ENCODE measurements at regions not wholly inside any gene's neighbourhood (a gene's known extent, or its start where the extent isn't known, plus 50 kb on each side); places are given as distances from the start of the nearest gene placed in this dataset.
A peak's percentile ranks its signal among the peaks of the same experiment; 100 is the strongest.
"Not testable (repeated sequence)": the region's sequence is repeated elsewhere in the genome, so short reads cannot be mapped to it uniquely, and the experiment has no call there.

DNA sequence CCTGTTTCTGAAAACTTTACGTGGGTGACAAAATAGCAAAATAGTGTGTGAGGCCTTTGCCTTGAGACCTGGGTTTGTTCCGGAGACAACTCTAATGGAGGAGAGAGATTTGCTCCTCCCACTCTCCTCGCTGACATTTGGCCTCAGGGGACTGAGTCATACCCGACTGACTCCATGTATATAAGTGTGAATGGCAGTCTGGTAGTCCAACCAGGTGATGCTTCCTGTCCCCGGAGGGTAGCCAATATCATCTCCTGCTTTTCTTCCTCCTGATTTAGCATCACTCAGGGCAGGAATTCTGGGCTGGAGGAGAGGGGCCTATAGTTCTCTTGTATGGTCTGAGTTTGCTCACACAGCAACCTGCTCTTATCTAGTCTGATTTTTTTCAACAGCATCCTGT is 76.0 kb downstream of the NPIPB5 start:
- H3K4me1 ChIP-seq (ENCODE audit: control insufficient read depth in 2 of 2, insufficient read depth in 2 of 2, low read length in 2 of 2); H3K36me3 ChIP-seq (ENCODE audit: control insufficient read depth in 2 of 3, insufficient read depth in 3 of 3, low read length in 3 of 3); DNase-seq; H3K27ac ChIP-seq (ENCODE audit: low read depth, low read length); H3K4me3 ChIP-seq (ENCODE audit: low read length); H3K9me3 Mint-ChIP-seq; H3K27ac Mint-ChIP-seq; POLR2A ChIA-PET; H3K4me3 Mint-ChIP-seq; ATAC-seq; H3K27me3 Mint-ChIP-seq; H3K4me1 Mint-ChIP-seq; H3K27me3 ChIP-seq (ENCODE audit: control insufficient read depth in 2 of 2, insufficient read depth in 2 of 2, low read length in 2 of 2); CTCF ChIA-PET; H3K36me3 Mint-ChIP-seq; H3K9me3 ChIP-seq (ENCODE audit: control insufficient read depth in 2 of 3, low read length in 3 of 3); intact Hi-C loops (cut with micrococcal nuclease): not testable (repeated sequence)

DNA sequence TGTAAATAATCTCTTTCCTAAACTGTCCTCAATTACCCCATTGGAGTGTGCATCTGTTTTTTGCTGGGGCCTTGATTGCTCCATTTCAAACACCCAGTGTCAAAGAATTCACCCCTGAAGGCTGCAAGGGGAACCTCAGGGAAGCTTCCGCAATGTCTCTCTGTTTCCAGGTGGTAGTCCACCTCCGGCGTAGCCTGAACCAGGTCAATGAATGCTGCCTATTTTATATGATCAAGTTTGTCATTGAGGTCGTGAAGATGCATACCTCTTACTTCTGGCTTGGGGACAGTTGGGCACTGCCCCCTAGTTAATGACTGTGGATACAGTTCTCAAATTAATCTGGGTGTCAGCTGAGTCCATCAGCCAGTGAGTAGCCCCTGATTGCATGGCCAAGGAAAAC is 79.1 kb downstream of the NPIPB5 start:
- H3K4me3 ChIP-seq (ENCODE audit: low read length); H3K27me3 ChIP-seq (ENCODE audit: control insufficient read depth in 2 of 2, insufficient read depth in 2 of 2, low read length in 2 of 2); ATAC-seq; DNase-seq; H3K9me3 ChIP-seq (ENCODE audit: control insufficient read depth in 2 of 3, low read length in 3 of 3); H3K4me3 Mint-ChIP-seq; H3K27ac ChIP-seq (ENCODE audit: low read depth, low read length); CTCF ChIA-PET; H3K36me3 Mint-ChIP-seq; POLR2A ChIA-PET; H3K27ac Mint-ChIP-seq; H3K4me1 Mint-ChIP-seq; H3K27me3 Mint-ChIP-seq; intact Hi-C loops (cut with micrococcal nuclease); H3K4me1 ChIP-seq (ENCODE audit: control insufficient read depth in 2 of 2, insufficient read depth in 2 of 2, low read length in 2 of 2); H3K9me3 Mint-ChIP-seq; H3K36me3 ChIP-seq (ENCODE audit: control insufficient read depth in 2 of 3, insufficient read depth in 3 of 3, low read length in 3 of 3): not testable (repeated sequence)

DNA sequence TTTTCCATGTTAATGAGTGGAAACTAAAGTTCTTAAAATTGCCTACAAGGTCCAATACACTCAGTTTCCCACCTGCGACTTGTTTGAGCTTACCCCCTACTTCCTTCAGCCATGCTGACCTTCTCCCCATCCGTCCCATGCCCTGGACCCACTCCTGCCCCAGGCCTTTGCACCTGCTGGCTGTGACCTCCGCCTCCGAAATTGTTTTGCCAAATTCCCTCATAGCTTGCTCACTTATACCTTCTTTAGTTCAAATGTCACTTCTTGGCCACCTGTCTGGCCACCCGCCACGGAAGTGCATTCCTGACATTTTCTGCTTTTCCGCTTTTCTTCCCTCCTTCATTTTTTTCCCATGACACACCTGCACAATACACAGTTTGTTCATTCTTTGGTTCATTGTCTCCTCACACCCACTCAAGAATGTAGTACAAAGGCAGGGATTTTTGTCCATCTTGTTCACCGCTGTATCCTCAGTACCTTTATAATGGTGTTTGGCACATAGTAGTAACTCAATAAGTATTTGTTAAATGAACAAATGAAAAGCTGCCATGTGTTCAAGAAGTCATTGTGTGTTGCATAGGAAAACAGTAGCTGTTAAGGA is 85.9 kb downstream of the NPIPB5 start:
- H3K27ac Mint-ChIP-seq; H3K9me3 Mint-ChIP-seq; H3K4me3 Mint-ChIP-seq; H3K4me1 ChIP-seq (ENCODE audit: control insufficient read depth in 2 of 2, insufficient read depth in 2 of 2, low read length in 2 of 2); H3K9me3 ChIP-seq (ENCODE audit: control insufficient read depth in 2 of 3, low read length in 3 of 3); DNase-seq; H3K27ac ChIP-seq (ENCODE audit: low read depth, low read length); H3K27me3 Mint-ChIP-seq; H3K4me1 Mint-ChIP-seq; ATAC-seq; H3K27me3 ChIP-seq (ENCODE audit: control insufficient read depth in 2 of 2, insufficient read depth in 2 of 2, low read length in 2 of 2); H3K36me3 ChIP-seq (ENCODE audit: control insufficient read depth in 2 of 3, insufficient read depth in 3 of 3, low read length in 3 of 3); H3K36me3 Mint-ChIP-seq; POLR2A ChIA-PET; CTCF ChIA-PET; H3K4me3 ChIP-seq (ENCODE audit: low read length); intact Hi-C loops (cut with micrococcal nuclease): not testable (repeated sequence)

DNA sequence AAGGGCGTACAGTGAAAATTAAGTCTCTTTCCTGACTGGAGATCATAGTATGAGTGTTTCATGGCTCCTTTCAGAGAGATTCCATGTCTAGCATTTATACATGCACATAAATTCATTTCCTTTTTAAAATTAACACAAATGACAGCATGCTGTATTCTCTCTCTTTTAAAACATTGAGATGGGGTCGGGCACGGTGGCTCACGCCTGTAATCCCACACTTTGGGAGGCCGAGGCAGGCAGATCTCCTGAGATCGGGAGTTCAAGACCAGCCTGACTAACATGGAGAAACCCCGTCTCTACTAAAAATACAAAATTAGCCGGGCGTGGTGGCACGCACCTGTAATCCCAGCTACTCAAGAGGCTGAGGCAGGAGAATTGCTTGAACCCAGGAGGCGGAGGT is 93.1 kb downstream of the NPIPB5 start:
- H3K9me3 ChIP-seq (ENCODE audit: control insufficient read depth in 2 of 3, low read length in 3 of 3); DNase-seq; H3K36me3 ChIP-seq (ENCODE audit: control insufficient read depth in 2 of 3, insufficient read depth in 3 of 3, low read length in 3 of 3); H3K4me1 Mint-ChIP-seq; ATAC-seq; POLR2A ChIA-PET; CTCF ChIA-PET; H3K4me3 ChIP-seq (ENCODE audit: low read length); H3K4me1 ChIP-seq (ENCODE audit: control insufficient read depth in 2 of 2, insufficient read depth in 2 of 2, low read length in 2 of 2); H3K27me3 Mint-ChIP-seq; H3K27me3 ChIP-seq (ENCODE audit: control insufficient read depth in 2 of 2, insufficient read depth in 2 of 2, low read length in 2 of 2); H3K27ac ChIP-seq (ENCODE audit: low read depth, low read length); H3K4me3 Mint-ChIP-seq; H3K27ac Mint-ChIP-seq; H3K36me3 Mint-ChIP-seq; intact Hi-C loops (cut with micrococcal nuclease); H3K9me3 Mint-ChIP-seq: not testable (repeated sequence)

DNA sequence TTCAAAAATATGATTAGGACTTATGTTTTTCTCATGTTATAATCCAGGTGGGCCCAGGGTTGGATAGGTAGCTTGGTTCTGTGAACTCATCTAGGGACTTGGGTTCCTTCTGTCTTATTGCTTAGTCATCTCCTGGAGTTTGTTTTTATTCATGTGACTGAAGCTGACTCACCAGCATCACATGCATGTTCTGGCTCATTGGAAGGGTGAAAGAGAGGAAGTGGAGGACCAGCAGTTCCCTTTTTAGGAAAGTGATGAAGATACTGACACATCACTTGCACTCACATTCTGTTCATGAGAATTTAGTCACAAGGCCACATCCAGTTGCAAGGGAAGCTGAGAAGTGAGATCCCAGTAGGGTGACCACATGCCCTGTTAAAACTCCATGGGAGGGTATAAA is 95.9 kb downstream of the NPIPB5 start:
- H3K4me1 Mint-ChIP-seq; H3K9me3 Mint-ChIP-seq; DNase-seq; CTCF ChIA-PET; H3K27ac Mint-ChIP-seq; H3K27me3 ChIP-seq (ENCODE audit: control insufficient read depth in 2 of 2, insufficient read depth in 2 of 2, low read length in 2 of 2); intact Hi-C loops (cut with micrococcal nuclease); H3K9me3 ChIP-seq (ENCODE audit: control insufficient read depth in 2 of 3, low read length in 3 of 3); H3K4me3 Mint-ChIP-seq; H3K4me3 ChIP-seq (ENCODE audit: low read length); H3K27ac ChIP-seq (ENCODE audit: low read depth, low read length); H3K4me1 ChIP-seq (ENCODE audit: control insufficient read depth in 2 of 2, insufficient read depth in 2 of 2, low read length in 2 of 2); H3K36me3 ChIP-seq (ENCODE audit: control insufficient read depth in 2 of 3, insufficient read depth in 3 of 3, low read length in 3 of 3); POLR2A ChIA-PET; H3K27me3 Mint-ChIP-seq; H3K36me3 Mint-ChIP-seq: not testable (repeated sequence)
- peak; percentile 84 for ATAC-seq

DNA sequence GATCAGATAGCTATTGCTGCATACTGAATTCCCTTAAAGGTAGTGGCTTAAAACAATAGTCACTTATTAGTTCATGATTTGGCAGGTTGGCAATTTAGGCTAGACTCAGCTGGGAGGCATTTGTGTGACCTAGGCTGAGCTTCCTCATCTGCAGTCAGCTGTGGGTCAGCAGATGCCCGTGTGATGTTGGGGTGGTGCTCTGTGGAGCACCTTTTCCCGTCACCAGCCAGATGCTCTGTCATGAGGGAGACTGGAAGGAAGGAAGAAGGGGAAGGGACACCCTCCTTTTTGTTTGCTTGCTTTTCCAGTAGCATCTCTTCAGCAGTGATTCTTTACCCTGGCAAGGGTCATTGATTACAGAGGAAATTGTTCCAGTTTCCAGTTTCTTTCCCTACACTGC is 99.1 kb downstream of the NPIPB5 start:
- H3K9me3 Mint-ChIP-seq; H3K9me3 ChIP-seq (ENCODE audit: control insufficient read depth in 2 of 3, low read length in 3 of 3); H3K4me1 Mint-ChIP-seq; CTCF ChIA-PET; intact Hi-C loops (cut with micrococcal nuclease); H3K4me1 ChIP-seq (ENCODE audit: control insufficient read depth in 2 of 2, insufficient read depth in 2 of 2, low read length in 2 of 2); H3K36me3 Mint-ChIP-seq; H3K36me3 ChIP-seq (ENCODE audit: control insufficient read depth in 2 of 3, insufficient read depth in 3 of 3, low read length in 3 of 3); H3K27ac ChIP-seq (ENCODE audit: low read depth, low read length); H3K4me3 ChIP-seq (ENCODE audit: low read length); H3K27me3 ChIP-seq (ENCODE audit: control insufficient read depth in 2 of 2, insufficient read depth in 2 of 2, low read length in 2 of 2); H3K27ac Mint-ChIP-seq; H3K4me3 Mint-ChIP-seq; DNase-seq; POLR2A ChIA-PET: not testable (repeated sequence)
- peaks cover 0 to 14% (median 5%) of the 10 kb centered on the region in 5 donors for H3K27me3 Mint-ChIP-seq
- ATAC-seq = peak; percentile 36

DNA sequence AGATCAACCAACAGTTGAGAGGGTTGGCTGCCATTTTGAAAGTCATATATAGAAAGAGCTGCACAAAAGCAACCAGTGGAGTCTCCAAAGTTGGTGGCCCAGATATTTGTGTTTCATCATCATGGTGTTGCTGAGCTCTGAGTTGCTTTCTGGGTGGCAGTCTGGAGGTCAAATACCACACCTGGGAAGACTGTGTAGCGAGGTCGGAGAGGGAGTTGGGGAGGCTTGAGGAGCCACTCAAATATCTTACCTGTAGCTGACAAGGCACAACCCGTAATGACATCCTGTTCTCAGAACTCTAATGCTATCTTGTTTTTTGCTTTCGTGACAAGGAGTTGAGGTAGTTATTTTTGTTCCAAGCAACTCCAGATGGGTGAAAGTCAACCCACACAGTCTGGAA is 100.4 kb downstream of the NPIPB5 start:
- ATAC-seq; intact Hi-C loops (cut with micrococcal nuclease); H3K9me3 ChIP-seq (ENCODE audit: control insufficient read depth in 2 of 3, low read length in 3 of 3); H3K36me3 ChIP-seq (ENCODE audit: control insufficient read depth in 2 of 3, insufficient read depth in 3 of 3, low read length in 3 of 3); H3K27ac Mint-ChIP-seq; H3K36me3 Mint-ChIP-seq; CTCF ChIA-PET; DNase-seq; H3K4me1 ChIP-seq (ENCODE audit: control insufficient read depth in 2 of 2, insufficient read depth in 2 of 2, low read length in 2 of 2); H3K4me3 Mint-ChIP-seq; H3K27ac ChIP-seq (ENCODE audit: low read depth, low read length); POLR2A ChIA-PET; H3K9me3 Mint-ChIP-seq; H3K4me3 ChIP-seq (ENCODE audit: low read length); H3K27me3 ChIP-seq (ENCODE audit: control insufficient read depth in 2 of 2, insufficient read depth in 2 of 2, low read length in 2 of 2); H3K4me1 Mint-ChIP-seq: not testable (repeated sequence)
- peaks cover 0 to 15% (median 11%) of the 10 kb centered on the region in 5 donors for H3K27me3 Mint-ChIP-seq

Measured in naive thymus-derived CD4-positive, alpha-beta T cell (primary cell).